ENCODE measurements at regions not wholly inside any gene's neighbourhood (a gene's known extent, or its start where the extent isn't known, plus 50 kb on each side); places are given as distances from the start of the nearest gene placed in this dataset.
"Not testable (repeated sequence)": the region's sequence is repeated elsewhere in the genome, so short reads cannot be mapped to it uniquely, and the experiment has no call there.

DNA sequence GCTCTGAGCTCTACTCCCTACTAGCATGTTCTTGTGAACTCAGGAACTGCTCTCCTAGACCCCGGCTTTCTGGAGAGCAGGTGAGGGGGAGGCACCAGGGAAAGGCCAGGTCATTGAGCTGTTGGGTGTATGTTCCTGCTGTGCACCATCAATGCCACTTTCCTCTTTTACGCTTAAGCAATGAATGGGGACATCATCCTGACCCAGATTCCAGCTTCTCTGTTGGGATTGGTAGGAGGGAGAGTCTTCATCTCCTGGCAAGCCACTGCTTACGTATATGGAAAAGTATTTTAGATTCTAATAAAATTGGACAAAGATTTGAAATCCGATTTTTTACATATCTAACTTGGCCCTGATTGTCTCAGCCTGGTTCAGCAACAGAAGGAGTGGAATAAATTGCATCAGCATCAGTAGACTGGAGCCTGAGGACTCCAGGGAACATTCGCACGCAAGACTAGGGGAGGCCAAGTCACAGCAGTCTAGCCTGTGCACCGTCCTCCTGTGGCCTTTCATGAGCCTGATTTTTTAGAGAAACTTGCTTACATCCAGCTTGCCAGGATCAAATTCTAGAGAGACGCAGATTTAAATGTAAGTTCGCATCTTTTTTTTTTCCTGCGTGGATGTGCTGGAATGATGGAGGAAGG, 439.3 kb downstream of the RPIA start:
- TF ChIP-seq, protein P1, sequence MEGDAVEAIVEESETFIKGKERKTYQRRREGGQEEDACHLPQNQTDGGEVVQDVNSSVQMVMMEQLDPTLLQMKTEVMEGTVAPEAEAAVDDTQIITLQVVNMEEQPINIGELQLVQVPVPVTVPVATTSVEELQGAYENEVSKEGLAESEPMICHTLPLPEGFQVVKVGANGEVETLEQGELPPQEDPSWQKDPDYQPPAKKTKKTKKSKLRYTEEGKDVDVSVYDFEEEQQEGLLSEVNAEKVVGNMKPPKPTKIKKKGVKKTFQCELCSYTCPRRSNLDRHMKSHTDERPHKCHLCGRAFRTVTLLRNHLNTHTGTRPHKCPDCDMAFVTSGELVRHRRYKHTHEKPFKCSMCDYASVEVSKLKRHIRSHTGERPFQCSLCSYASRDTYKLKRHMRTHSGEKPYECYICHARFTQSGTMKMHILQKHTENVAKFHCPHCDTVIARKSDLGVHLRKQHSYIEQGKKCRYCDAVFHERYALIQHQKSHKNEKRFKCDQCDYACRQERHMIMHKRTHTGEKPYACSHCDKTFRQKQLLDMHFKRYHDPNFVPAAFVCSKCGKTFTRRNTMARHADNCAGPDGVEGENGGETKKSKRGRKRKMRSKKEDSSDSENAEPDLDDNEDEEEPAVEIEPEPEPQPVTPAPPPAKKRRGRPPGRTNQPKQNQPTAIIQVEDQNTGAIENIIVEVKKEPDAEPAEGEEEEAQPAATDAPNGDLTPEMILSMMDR (IDR thresholded peaks at IDR 0.05): not testable (repeated sequence)
- not testable (repeated sequence) for TF ChIP-seq POLR2A (IDR thresholded peaks at IDR 0.05)
